ENCODE measurements at regions not wholly inside any gene's neighbourhood (a gene's known extent, or its start where the extent isn't known, plus 50 kb on each side); places are given as distances from the start of the nearest gene placed in this dataset.

DNA sequence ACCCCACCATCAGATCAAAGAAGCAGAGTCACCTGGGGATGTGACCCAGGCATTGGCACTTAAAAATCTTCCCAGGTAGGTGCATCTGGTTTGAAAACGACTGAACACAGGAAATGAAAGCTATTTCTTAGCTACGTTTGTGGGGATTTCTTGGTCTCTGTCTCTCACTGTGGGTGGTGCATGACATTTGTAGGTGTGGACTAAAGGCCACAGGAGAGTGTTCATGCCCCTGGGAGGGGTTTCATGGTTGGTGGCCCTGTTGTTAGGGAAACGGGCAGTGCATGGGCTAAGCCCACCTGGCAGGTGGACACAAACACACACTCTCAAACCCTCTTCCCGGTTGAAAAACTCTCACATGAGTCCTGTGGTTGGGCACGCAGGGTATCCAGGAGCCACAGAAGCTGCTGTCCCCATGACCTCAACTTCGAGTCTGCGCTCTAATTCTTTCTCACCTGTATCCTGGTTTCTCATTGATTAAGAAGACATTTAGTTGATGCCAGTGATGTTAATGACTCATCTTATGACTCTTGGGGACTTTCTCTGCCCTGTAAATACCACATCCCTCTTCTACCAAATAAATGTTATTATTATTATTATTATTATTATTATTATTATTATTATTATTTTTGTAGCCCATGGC lies 119.4 kb downstream of the MRPS6 start:
- no peaks in the 10 kb centered on the region for H3K36me3 ChIP-seq (ENCODE audit: control insufficient read depth, insufficient read depth, low read length)

DNA sequence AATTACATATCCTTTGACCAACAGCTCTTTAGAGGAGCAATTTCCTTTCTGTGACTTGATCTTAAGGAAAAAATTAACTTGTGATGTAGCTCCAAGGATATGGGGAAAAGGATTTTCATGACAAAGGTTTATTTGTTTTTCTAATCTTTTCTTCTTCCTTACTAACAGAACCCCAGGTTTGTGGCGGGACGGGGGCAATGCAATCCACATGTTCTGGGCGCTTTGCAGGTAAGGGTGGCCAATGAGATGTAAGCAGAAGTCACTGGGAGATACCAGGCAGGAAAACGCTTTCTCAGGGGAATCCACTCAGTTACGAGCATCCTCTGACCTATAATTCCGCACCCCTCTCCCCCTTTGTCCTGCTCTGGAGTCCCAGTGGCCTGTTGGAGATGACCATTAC lies 122.0 kb downstream of the MRPS6 start:
- no peaks in the 10 kb centered on the region for H3K4me1 ChIP-seq (ENCODE audit: control insufficient read depth, insufficient read depth, low read length)
- no peak overlapping the region for H3K4me3 ChIP-seq (ENCODE audit: low read depth, low read length)
- no peaks in the 10 kb centered on the region for H3K36me3 ChIP-seq (ENCODE audit: control insufficient read depth, insufficient read depth, low read length)
- DNase-seq (ENCODE audit: low read depth in 4 of 6, low spot score in 6 of 6) = no peak
- no peaks in the 10 kb centered on the region for H3K9me3 ChIP-seq (ENCODE audit: control insufficient read depth, insufficient read depth, low read length)
- no peak overlapping the region for H3K27ac ChIP-seq (ENCODE audit: low read depth, low read length)
- no peaks in the 10 kb centered on the region for H3K27me3 ChIP-seq (ENCODE audit: control insufficient read depth, insufficient read depth, low read length)
- WGBS (ENCODE audit: insufficient coverage) = 90% methylated on average over 4 of the region's 6 CpGs

More for the DNA sequence above, 119.4 kb downstream of the MRPS6 start:
- DNase-seq (ENCODE audit: low read depth in 4 of 6, low spot score in 6 of 6) = no peak
- 77% methylated on average over 4 of the region's 7 CpGs for WGBS (ENCODE audit: insufficient coverage)
- Histone ChIP-seq H3K9me3 (ENCODE audit: control insufficient read depth, insufficient read depth, low read length) (no peaks in the 10 kb centered on the region), H3K27ac (ENCODE audit: low read depth, low read length) (no peak overlapping the region), H3K27me3 (ENCODE audit: control insufficient read depth, insufficient read depth, low read length) (no peaks in the 10 kb centered on the region), H3K4me1 (ENCODE audit: control insufficient read depth, insufficient read depth, low read length) (no peaks in the 10 kb centered on the region), H3K4me3 (ENCODE audit: low read depth, low read length) (no peak overlapping the region)

DNA sequence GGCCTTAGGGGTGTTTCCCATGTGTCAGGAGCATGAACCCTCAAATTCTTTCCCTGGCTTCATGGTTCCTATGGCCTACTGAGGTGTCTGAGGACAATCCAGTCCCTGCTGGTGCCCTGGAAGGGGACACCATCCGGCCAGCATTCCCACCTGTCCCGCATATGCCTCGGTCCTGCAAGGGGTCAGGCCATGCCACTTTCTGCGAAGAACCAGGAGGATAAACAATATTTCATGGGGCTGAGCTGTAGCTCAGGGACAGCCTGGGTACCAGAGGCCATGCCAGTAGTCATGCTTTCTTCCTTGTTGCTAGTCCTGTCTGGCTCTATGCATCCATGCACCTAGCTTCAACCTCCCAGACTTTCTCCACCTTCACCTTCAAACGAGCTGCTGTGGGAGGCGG lies 123.6 kb downstream of the MRPS6 start:
- Histone ChIP-seq H3K27ac (ENCODE audit: low read depth, low read length) (no peak overlapping the region), H3K4me3 (ENCODE audit: low read depth, low read length) (no peak overlapping the region), H3K9me3 (ENCODE audit: control insufficient read depth, insufficient read depth, low read length) (no peaks in the 10 kb centered on the region), H3K36me3 (ENCODE audit: control insufficient read depth, insufficient read depth, low read length) (no peaks in the 10 kb centered on the region), H3K27me3 (ENCODE audit: control insufficient read depth, insufficient read depth, low read length) (no peaks in the 10 kb centered on the region), H3K4me1 (ENCODE audit: control insufficient read depth, insufficient read depth, low read length) (peaks cover 11% of the 10 kb centered on the region)
- WGBS (ENCODE audit: insufficient coverage) = 98% methylated on average over 4 of the region's 6 CpGs
- no peak for DNase-seq (ENCODE audit: low read depth in 4 of 6, low spot score in 6 of 6)

DNA sequence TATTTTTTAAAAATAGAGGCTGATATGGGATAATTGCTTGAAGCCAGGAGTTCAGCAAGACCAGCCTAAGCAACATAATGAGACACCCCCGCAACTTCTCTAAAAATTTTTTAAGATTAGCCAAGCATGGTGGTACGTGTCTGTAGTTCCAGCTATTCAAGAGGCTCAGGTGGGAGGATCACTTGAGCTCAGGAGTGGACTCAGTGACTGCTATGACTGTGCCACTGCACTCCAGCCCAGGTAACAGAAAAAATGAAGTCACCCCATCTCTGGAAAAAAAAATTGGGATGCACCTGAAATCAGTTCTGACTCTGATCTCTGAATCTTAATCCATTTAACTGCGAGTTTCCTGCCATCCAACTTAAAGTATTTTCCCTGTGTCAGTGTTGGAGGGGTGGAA lies 124.2 kb downstream of the MRPS6 start:
- WGBS (ENCODE audit: insufficient coverage) = 100% methylated on average over 2 of the region's 3 CpGs
- DNase-seq (ENCODE audit: low read depth in 4 of 6, low spot score in 6 of 6) = no peak
- no peak overlapping the region for H3K27ac ChIP-seq (ENCODE audit: low read depth, low read length)
- H3K27me3 ChIP-seq (ENCODE audit: control insufficient read depth, insufficient read depth, low read length) = no peaks in the 10 kb centered on the region
- no peaks in the 10 kb centered on the region for H3K9me3 ChIP-seq (ENCODE audit: control insufficient read depth, insufficient read depth, low read length)
- no peak overlapping the region for H3K4me3 ChIP-seq (ENCODE audit: low read depth, low read length)
- no peaks in the 10 kb centered on the region for H3K36me3 ChIP-seq (ENCODE audit: control insufficient read depth, insufficient read depth, low read length)
- peaks cover 17% of the 10 kb centered on the region for H3K4me1 ChIP-seq (ENCODE audit: control insufficient read depth, insufficient read depth, low read length)

DNA sequence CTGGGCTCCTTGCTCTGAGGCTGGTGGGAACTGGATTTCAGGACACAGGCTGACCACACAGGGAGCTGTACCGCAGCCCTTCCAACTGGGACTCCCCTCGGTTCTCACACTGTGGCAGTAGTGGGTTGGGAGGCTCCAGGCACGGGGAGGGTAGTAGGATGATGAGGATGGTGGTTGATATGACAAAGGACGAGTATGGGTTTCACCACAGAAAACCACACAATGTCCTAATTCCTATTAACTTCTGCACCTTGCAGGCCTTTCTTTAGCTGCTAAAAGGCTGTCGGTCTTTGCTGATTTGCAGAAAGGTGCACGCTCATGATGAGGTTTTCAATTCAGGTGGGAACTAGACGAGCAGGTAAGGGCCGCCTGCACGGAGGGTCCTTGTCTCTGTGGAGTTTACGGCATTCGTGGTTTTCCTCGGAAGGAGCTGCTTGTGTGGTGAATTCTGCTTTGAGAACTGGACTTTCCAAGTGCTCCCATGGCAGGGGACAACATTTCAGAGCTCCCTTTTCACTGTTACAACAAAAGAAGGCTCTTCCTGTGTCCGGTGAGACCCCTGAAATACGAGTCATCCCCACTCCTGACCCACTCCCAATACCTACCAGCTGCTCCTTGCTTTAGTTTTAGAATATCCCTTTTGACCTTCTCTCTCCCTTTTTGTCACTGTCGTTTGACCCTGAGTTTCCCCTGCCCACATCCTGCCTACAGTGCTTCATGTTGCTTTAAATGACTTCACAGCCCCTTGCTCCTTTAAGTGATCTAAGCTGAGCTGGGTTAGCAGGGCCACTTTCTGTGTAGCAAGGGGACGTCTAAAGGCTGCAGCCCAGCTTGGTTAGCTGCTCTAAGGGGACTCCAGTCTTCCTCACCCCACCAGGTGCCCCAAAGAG lies 125.1 kb downstream of the MRPS6 start:
- Histone ChIP-seq H3K9me3 (ENCODE audit: control insufficient read depth, insufficient read depth, low read length) (no peaks in the 10 kb centered on the region), H3K4me1 (ENCODE audit: control insufficient read depth, insufficient read depth, low read length) (peaks cover 23% of the 10 kb centered on the region), H3K36me3 (ENCODE audit: control insufficient read depth, insufficient read depth, low read length) (no peaks in the 10 kb centered on the region), H3K27ac (ENCODE audit: low read depth, low read length) (no peak overlapping the region), H3K4me3 (ENCODE audit: low read depth, low read length) (no peak overlapping the region), H3K27me3 (ENCODE audit: control insufficient read depth, insufficient read depth, low read length) (no peaks in the 10 kb centered on the region)
- no peak for DNase-seq (ENCODE audit: low read depth in 4 of 6, low spot score in 6 of 6)
- WGBS (ENCODE audit: insufficient coverage) = 63% methylated on average over 11 of the region's 16 CpGs

DNA sequence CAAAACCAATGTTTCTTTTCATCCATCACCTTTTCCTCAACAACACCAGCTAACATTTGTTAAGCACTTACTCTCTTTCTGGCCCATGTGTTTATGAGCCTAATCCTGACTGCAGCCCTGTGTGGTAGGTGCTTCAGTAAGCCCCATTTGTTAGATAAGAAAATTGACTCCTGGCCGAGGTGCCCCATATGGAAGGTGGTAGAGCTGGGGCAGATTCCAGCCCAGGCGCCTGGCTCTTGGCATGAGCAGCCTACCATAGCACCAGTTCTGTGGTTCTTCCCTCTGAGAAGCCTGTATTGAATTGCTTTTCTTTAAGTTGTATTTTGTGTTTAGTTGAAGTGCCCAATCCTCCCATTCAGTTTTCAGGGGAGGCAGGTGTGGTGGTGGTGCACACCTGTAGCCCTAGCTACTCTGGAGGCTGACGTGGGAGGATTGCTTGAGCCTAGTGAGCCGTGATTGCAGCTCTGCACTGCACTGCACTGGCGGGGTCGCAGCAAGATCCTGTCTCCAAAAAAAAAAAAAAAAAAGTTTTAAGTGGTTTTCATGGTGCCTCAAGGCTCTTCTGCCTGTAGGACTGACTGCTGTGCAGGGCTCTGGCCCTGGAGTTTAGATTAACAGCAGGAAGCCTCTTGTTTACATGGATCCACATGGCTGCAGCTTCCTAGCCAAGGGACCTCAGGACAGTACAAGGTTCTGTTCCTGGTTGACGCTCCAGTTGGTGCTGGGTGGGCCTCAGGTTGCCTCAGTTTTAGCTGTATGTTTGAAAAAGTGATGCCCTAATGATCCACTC lies 125.9 kb downstream of the MRPS6 start:
- H3K27ac ChIP-seq (ENCODE audit: low read depth, low read length) = no peak overlapping the region
- no peak for DNase-seq (ENCODE audit: low read depth in 4 of 6, low spot score in 6 of 6)
- no peak overlapping the region for H3K4me3 ChIP-seq (ENCODE audit: low read depth, low read length)
- no peaks in the 10 kb centered on the region for H3K9me3 ChIP-seq (ENCODE audit: control insufficient read depth, insufficient read depth, low read length)
- H3K36me3 ChIP-seq (ENCODE audit: control insufficient read depth, insufficient read depth, low read length) = no peaks in the 10 kb centered on the region
- no peaks in the 10 kb centered on the region for H3K27me3 ChIP-seq (ENCODE audit: control insufficient read depth, insufficient read depth, low read length)
- H3K4me1 ChIP-seq (ENCODE audit: control insufficient read depth, insufficient read depth, low read length) = peaks cover 32% of the 10 kb centered on the region
- WGBS (ENCODE audit: insufficient coverage) = 62% methylated on average over 6 of the region's 7 CpGs

DNA sequence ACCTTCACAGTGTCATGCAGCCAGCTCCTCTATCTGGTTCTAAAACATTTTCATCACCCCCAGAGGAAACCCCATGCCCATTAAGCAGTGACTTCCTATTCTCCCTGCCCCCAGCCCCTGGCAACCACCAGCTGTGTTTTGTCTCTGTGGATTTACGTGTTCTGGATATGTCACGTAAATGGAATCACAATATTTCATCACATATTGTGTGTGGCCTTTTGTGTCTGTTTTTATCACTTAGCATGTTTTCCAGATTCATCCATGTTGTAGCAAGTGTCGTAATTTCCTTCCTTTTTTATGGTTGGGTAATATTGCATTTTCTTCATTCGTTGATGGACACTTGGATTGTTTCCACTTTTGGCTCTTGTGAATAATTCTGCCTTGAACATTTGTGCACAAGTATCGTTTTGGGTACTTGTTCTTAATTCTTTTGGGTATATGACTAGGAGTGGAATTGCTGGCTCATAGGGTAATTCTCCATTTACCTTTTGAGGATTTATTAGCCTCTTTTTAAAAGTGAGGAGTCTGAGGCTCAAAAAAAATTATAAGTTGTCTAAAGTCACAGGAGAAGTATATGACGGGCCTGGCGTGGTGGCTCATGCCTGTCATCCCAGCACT lies 127.0 kb downstream of the MRPS6 start:
- H3K9me3 ChIP-seq (ENCODE audit: control insufficient read depth, insufficient read depth, low read length) = no peaks in the 10 kb centered on the region
- no peak for DNase-seq (ENCODE audit: low read depth in 4 of 6, low spot score in 6 of 6)
- no peak overlapping the region for H3K4me3 ChIP-seq (ENCODE audit: low read depth, low read length)
- WGBS (ENCODE audit: insufficient coverage) = 92% methylated on average over 3 of the region's 7 CpGs
- H3K27me3 ChIP-seq (ENCODE audit: control insufficient read depth, insufficient read depth, low read length) = no peaks in the 10 kb centered on the region
- H3K27ac ChIP-seq (ENCODE audit: low read depth, low read length) = no peak overlapping the region
- peaks cover 41% of the 10 kb centered on the region for H3K4me1 ChIP-seq (ENCODE audit: control insufficient read depth, insufficient read depth, low read length)
- H3K36me3 ChIP-seq (ENCODE audit: control insufficient read depth, insufficient read depth, low read length) = no peaks in the 10 kb centered on the region

DNA sequence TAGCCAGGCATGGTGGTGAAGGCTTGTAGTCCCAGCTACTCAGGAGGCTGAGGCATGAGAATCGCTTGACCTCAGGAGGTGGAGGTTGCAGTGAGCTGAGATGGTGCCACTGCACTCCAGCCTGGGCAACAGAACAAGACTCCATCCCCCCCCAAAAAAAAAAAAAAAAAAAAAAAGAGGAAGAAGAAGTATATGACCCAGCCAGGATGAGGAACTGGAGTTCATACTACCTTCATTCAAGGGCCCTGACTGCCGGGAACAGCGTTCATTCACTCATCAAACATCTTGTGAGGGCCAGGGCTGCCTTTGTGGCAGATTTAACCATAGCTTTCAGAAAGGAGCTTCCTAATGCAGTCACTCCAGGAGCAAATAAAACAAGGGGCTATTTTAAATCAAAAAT lies 127.6 kb downstream of the MRPS6 start:
- no CpG with 5 or more reads among the region's 3 CpGs for WGBS (ENCODE audit: insufficient coverage)
- no peak overlapping the region for H3K27ac ChIP-seq (ENCODE audit: low read depth, low read length)
- H3K27me3 ChIP-seq (ENCODE audit: control insufficient read depth, insufficient read depth, low read length) = no peaks in the 10 kb centered on the region
- no peak overlapping the region for H3K4me3 ChIP-seq (ENCODE audit: low read depth, low read length)
- peaks cover 41% of the 10 kb centered on the region for H3K4me1 ChIP-seq (ENCODE audit: control insufficient read depth, insufficient read depth, low read length)
- DNase-seq (ENCODE audit: low read depth in 4 of 6, low spot score in 6 of 6) = no peak
- H3K9me3 ChIP-seq (ENCODE audit: control insufficient read depth, insufficient read depth, low read length) = no peaks in the 10 kb centered on the region
- no peaks in the 10 kb centered on the region for H3K36me3 ChIP-seq (ENCODE audit: control insufficient read depth, insufficient read depth, low read length)

DNA sequence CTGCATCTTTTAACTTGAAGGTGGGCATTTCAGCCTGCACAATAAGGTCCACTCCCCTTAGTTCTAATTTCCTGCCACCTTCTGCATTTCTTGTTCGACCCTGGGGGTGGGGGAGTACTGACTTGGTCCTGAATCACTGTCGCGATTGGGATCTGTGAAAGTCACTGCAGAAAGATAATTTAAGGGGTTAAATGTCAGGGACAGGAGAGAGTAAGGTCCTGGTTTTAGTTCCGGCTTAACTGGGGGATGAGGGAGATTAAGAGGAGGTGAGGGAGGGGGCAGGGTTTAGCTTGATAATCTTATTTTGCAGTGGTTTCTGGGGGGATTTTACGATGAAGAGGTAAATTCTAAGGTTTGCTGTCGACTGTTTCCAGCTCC lies 128.1 kb downstream of the MRPS6 start:
- H3K4me1 ChIP-seq (ENCODE audit: control insufficient read depth, insufficient read depth, low read length) = peaks cover 41% of the 10 kb centered on the region
- WGBS (ENCODE audit: insufficient coverage) = 6% methylated on average over 5 of the region's 6 CpGs
- H3K27me3 ChIP-seq (ENCODE audit: control insufficient read depth, insufficient read depth, low read length) = no peaks in the 10 kb centered on the region
- H3K9me3 ChIP-seq (ENCODE audit: control insufficient read depth, insufficient read depth, low read length) = no peaks in the 10 kb centered on the region
- H3K4me3 ChIP-seq (ENCODE audit: low read depth, low read length) = peak overlapping the region; percentile 40
- H3K36me3 ChIP-seq (ENCODE audit: control insufficient read depth, insufficient read depth, low read length) = no peaks in the 10 kb centered on the region
- no peak for DNase-seq (ENCODE audit: low read depth in 4 of 6, low spot score in 6 of 6)
- peak overlapping the region; percentile 49 for H3K27ac ChIP-seq (ENCODE audit: low read depth, low read length)

Data from spinal cord (tissue), 9 donors.